GM18498 (cell line): ENCODE measurements at regions not wholly inside any gene's neighbourhood (a gene's known extent, or its start where the extent isn't known, plus 50 kb on each side); places are given as distances from the start of the nearest gene placed in this dataset.

ENCODE experiments used
- ATAC-seq: cut with Tn5 transposase; IDR thresholded peaks from one replicate; pipeline ENCODE4 v1.9.1; 2021; ENCODE audit warnings: mild to moderate bottlenecking, moderate library complexity; ENCODE audit not compliant: unreplicated experiment

DNA sequence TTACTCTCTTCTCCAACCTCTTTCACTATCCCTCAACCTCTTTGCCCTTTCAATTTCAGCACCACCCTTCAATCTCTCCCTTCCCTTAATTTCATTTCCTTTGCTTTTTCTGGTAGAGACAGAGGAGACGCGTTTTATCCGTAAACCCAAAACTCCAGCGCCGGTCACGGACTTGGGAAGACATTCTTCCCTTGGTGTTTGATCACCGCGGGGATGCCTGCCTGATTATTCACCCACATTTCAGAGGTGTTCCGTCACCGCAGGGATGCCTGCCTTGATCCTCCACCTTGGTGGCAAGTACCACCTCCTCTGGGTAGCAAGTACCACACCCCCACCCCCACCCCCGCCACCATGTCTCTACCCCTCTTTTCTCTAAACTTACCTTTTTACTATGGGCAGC is 669.4 kb upstream of the PKDCC start:
- no peak for ATAC-seq

DNA sequence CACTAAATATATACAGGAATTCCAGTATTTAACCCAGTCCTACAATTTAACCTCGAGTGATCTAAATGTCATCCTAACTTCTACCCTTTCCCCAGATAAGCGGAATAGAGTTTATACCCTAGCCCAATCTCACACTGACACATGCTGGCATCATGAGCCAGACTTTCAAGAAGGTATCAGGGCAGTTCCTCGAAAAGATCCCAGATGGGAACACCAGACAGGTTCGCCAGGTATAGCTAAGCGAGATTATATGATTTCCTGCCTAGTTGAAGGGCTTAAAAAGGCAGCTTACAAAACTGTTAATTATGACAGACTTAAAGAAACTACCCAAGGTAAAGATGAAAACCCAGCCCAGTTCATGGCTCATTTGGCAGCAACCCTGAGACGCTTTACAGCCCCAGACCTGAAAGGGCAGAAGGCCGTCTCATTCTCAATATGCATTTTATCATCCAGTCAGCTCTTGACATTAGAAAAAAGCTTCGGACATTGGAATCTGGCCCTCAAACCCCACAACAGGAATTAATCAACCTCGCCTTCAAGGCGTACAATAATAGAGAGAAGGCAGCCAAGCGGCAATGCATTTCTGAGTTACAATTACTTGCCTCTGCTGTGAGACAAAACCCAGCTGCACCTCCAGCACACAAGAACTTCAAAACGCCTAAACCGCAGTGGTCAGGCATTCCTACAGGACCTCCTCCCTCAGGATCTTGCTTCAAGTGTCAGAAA is 668.2 kb upstream of the PKDCC start:
- no peak for ATAC-seq

DNA sequence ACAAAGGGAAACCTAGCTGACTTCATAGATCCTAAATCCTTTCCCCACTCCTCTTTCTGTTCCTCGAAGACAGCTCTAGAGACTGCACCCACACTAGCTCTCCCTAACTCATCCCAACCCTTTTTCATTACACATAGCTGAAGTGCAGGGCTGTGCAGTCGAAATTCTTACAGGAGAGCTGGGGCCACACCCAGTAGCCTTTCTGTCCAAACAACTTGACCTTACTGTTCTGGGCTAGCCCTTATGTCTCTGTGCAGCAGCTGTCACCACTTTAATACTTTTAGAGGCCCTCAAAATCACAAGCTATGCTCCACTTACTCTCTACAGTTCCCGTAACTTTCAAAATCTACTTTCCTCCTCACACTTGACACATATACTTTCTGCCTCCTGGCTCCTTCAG is 666.1 kb upstream of the PKDCC start:
- no peak for ATAC-seq

DNA sequence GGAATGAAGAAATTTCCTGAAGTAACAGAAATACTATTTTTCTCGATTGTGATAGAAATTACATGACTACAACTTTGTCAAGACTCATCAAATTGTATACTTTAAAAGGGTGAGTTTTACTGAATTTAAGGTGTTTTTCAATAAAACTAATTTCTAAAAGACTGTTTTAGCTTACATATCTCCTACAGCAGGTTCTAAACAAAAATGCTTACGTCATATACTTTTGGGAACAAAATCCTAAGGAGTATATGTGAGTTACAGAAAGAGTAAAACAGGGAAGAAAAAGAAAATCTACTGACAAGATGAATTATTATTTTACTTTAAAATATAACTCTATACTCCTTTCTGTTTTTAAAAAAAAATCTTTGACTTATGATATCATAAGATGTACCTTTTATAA is 660.3 kb upstream of the PKDCC start:
- no peak for ATAC-seq

DNA sequence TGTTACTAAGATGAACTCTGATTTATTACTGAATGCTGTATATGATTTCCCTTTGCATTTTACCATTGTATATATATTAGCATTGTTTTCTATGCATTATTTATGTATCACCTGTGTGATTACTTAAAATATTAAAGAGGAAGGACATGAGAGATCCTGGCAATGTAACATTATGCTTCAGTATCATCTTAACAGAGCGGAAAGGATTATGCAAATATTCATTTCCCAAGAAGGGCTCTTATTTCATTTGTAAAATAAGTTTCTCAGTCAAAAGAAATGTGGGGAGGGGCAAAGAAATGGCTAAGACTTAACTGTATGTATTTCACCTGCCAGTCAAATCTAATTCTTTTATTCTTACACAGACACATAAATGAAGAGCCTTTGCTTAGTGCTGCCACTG is 654.2 kb upstream of the PKDCC start:
- no peak for ATAC-seq

DNA sequence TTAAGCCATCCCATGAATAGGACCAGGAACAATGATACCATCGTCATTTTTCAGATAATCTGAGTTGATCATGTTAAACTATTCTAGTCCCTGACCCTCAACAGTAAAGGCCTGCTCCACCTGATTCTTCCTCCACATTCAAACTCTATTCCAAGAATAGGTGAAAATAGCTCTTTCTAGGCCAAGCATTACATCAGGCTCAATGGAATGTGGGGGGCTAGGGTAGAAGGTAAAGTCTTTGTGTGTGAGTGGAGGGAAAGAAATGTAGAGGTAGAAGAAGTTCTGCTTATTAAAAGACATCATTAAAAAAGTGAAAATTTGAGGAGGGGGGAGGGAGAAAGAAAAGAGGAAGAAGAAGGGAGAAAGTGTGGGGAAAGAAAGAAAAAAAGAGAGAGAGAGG is 653.3 kb upstream of the PKDCC start:
- no peak for ATAC-seq

DNA sequence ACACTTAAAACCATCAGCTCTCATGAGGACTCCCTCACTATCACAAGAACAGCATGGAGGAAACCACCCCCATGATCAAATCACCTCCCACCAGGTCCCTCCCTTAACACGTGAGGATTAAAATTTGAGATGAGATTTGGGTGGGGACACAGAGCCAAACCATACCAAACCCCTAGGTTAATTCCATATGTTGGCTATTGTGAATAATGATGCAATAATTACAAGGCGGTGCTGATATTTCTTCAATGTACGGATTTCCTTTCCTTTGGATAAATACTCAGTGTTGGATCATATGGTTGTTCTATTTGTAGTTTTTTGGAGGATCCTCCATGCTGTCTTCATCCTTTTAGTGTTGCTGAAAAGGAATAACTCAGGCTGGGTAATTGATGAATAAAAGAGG is 652.1 kb upstream of the PKDCC start:
- no peak for ATAC-seq

DNA sequence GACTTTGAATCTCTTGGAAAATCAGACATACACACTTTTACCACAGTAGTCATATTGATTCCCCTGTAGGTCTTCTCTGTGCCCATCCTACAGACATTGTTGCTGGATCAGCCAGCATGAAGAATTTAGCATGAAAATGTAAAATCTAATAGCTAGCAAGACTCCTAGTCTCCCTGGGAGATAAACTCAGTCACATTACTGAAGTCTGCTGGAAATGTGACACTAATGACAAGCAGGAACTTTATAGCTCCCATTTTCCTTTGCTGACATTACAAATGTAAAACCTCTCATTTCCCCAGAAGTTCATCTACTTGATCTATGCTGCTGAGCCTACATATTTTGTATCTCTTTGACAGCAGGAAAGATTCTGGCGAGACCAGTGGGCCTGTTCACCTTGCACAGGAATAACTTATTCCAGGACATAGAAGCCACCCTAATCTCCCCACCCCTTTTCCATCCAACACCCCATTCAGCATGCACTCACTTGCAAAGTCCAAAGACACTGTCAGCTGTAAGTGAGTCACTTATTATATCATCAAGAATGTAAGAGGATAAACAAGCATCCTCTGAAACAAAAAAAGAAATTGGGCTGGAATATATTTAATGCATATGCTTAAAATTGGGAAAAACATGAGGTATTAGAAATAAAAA is 648.3 kb upstream of the PKDCC start:
- ATAC-seq = no peak

DNA sequence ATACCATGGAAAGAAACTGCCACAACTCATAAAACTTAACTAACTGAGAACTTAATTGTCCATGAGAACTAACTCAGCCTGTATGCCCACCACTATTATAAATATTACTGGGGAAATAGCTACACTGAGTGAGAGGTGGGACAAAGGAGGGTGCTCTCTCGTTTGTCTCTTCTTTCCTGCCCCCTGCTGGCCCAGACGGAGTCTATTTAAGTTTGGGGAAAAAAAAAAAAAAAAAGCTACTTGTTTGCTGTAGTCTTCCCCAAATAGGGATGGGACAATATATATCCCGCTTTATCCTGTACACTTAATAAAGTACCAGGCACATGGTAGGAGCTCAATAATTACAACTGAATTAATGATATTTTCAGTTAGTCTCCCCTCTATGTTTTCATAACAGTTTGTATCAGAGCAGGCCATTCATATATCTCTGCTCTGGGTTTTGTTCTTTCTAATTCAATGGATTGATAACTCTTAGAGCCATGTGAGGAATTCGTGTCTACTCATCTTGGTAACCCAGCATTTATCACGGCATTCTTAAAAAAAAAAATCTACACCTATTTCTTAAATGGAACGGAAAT is 647.6 kb upstream of the PKDCC start:
- no peak for ATAC-seq

DNA sequence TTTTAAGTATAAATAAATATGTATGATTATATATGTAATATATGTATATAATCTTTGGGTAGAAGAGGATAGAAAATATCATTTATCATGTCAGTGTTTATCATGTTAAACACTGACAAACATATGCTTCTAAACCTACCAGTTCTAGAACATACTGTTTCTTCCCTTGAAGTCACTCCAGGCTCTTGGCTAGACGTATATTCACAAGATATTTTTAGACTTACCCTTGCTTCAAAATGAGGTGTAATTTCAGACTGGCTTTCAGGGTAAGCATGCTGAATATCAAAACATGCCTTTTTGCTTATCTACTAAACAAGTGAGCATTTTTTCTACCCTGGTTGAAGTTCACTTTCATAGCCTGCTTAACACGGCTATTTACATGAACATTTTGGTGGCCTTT is 642.4 kb upstream of the PKDCC start:
- no peak for ATAC-seq

DNA sequence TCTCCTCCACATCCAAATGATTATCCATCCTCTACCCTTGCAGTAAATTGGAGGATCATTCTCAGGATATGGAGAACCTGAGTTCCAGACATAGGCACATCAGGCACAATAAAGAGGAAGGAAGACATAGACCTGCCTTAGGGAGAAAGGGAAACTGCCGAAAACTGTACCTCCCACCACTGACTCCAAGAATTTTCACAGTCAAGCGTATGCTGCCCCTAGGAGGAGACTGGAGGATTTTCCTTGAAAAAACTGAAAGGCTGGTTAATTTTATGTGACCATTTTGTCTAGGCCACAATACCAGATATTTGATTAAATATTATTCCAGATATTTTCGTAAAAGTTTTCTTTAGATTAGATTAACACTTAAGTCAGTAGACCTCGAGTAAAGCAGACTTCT is 638.5 kb upstream of the PKDCC start:
- ATAC-seq = no peak

DNA sequence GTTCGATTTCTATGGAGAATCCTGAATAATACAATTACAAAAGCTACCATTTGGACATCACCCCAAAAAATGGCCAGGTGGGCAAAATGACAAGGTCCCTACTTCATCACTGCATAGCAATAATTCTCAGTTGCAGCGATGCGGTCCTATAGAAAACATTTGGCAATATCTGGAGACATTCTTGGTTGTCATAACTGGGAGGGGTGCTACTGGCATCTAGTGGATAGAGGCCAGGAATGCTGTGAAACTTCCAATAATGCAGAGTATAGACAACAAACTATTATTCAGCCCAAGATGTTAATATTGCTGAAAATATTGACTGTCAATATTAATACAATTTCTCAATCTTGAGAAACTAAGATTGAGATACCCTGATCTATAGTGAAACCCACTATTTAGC is 637.8 kb upstream of the PKDCC start:
- no peak for ATAC-seq

DNA sequence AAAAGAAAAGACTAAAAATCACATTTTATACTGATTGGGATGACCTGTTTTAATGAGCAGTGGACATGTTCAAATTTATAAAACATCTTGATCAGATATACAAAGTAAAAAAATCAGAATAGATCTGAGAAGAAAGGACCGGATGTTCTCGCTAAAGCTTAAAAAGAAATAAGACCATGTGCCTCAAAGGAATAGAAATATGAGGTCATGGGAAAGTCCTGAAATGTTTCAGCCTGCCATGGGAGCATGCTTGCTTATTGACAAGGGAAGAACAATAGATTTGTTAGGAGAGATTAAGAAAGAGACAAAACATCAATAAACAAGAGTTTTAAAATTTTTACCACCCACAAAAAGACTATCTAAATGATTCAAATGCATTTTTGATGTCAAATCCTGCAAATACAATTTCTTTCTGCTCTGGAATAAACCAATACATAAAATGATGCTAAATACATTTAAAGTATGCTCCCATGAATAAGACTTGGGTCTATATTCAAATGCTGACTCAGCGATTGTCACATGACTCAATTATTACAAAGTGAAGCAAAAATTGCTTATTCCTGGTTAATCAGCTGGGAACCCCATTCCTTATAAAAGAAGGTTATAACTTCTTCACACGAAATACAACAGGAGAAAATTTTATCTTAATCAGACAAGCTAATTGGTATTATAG is 633.9 kb upstream of the PKDCC start:
- ATAC-seq = no peak

DNA sequence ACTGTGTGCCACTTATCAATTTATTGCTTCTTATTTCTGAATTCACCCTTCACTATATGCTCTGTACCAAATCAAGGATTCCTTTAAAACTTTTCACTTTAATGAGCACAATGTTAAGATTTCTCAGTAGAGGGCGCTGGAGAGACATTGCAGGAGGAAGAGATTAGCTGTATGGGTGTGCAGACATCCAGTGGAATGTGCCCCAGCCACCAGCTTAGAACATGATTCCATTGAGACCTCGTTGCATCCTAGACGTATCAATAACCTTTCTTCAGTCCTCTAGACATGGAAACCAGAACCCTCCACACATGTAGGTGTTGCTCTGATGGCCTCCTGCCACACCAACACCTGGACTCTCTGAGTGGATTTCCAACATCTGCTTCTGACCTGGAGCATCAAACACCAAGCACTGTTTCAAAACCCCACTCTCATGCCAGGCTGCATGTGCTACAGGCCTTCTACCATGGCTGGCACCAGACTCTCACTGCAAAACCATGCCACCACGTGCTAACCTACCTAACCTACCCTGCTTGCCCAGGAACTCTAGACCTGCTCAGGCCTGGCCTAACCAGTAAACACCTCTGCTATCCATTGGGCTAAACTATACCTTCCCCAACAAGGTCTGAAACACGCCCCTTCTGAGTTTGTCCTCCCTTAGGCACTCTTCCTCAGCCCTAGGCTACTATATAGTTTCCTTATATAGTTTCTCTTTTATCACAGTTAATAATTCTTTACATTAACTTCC is 633.2 kb upstream of the PKDCC start:
- ATAC-seq = peak; percentile 75

DNA sequence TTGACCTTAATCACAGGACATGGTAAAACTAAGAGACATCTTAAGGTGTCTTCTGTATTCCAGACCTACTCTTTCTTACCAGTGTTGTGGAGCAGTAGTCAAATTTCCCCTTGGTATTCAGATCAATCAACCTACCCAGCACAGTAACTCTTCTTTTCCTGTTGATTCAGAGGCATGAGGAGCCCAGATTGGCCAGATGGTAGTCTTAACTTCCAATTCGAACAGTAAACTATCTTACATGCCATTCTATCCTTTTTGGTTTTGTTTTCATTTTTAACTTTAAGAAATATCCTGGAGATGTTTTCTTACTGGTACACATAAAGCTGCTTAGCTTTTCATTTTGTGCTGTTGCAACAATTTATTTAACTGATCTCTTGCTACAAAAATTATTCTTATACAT is 630.3 kb upstream of the PKDCC start:
- ATAC-seq = no peak

DNA sequence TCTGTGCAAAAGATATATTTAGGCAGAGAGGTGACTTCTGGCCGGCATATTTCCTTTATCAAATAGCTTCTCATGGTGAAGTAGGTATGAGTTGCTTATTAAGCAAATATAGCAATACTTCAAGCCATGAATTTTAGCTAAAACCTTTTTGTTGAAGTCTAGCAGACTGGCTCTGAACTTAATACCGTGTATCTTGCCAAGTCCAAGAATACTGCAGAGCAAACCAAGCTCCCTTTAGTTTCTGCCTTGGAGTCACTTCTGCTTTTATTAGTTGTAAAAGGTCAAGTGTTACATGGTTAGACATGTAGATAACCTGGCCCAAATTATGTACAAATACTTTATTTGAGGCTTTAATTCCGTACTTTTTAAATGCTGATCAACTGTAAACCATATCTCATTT is 627.6 kb upstream of the PKDCC start:
- ATAC-seq = no peak

DNA sequence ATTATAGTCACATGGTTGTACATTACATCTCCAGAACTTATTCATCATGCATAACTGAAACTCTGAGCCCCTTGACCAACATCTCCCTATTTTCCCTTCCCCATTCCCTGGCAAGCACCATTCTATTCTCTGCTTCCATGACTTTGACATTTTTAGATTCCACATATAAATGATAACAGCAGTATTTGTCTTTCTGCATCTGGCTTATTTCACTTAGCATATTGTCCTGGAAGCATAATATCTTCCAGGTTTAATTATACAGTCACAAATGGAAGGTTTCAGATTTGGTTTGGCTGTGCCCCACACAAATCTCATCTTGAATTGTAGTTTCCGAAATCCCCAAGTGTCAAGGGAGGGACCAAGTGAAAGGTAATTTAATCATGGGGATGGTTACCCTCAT is 626.9 kb upstream of the PKDCC start:
- ATAC-seq = no peak

DNA sequence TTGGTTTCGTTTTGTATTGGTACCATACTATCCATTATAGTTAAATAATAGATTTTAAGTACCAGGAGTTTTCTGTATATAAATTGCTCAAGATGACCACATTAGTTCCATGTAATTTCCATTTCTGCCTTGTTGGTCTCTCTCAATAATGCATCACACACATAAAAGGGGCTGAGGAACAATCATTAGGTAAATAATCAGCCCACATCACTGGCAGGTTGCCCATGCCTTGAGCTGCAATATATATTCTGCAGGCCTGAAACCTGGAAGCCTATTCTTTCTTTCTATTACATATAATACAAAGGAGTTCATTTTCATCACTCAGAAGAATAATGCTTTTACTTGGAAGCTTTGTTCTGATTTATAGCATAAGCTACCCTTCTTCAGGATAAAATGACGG is 616.1 kb upstream of the PKDCC start:
- no peak for ATAC-seq

DNA sequence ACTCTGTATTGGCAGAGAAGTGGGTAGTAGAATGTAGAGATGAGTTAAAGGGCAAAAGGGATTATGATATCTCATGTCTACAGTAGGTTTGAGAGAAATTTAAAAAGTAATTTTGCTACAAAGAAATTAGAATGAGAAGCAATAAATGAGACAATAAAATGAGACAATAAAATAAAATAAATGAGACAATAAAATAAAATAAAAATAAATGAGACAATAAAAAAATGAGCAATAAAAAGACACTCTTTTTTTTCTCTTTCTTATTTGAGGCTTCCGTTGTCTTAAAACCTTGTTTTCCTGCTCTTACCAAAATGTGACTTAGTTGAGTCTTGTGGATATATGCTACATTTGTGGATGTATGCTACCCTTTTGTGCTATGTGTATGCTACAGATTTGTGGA is 615.4 kb upstream of the PKDCC start:
- ATAC-seq = no peak

DNA sequence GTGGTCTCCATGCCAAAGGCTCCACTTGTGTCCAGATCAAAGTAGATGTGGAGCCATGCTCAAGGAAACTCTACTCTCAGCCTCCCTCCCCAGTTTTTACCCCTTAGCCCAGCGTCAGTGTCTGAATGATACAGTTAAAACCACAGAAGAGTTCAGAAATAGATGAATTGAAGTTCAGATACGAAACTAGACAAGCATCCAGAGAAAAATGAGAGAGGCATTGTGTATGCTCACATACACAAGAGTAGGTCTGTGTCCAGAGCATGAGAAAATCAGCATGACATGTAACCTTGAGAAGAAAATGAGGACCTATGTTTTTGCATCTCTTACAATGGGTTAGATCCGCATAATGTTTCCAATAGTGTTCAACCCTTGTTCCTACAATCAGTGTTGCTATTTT is 612.8 kb upstream of the PKDCC start:
- no peak for ATAC-seq

DNA sequence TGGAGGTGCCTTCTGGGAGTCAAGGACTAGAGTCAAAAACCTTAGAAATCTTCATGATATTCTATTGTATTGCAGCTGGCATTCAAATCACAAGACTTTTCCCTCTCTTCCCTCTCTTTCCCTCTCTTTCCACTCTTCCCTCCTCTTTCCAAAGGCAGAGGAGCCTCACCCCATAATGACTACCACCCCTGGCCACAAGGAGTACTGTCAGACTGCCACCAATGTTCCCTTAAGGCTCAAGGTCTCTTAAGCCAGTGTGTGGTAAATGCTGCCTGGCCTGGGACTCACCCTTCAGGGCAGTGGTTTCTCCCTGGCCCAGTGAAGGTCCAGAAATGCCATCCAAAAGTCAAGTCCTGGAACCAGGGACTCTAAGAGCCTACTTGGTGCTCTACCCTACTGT is 605.9 kb upstream of the PKDCC start:
- ATAC-seq = no peak
